G401.6 (cell line): ENCODE measurements at regions not wholly inside any gene's neighbourhood (a gene's known extent, or its start where the extent isn't known, plus 50 kb on each side); places are given as distances from the start of the nearest gene placed in this dataset.

ENCODE experiments used
- FAIRE-seq: peaks from 2 replicates; lab custom pipeline; 2012; peaks lifted over from hg19 to GRCh38; lab: Jason Lieb, UNC

GRCh38 chr16:85363881-85364280 is 249.2 kb upstream of the GSE1 start:
- no peak for FAIRE-seq

GRCh38 chr16:85364323-85365040 is 248.6 kb upstream of the GSE1 start:
- FAIRE-seq = no peak

- FAIRE-seq = no peak
Observed at GRCh38 chr16:85365120-85365519, 248.0 kb upstream of the GSE1 start.

GRCh38 chr16:85366031-85366763 is 246.9 kb upstream of the GSE1 start:
- FAIRE-seq = no peak

- FAIRE-seq = no peak
Observed at GRCh38 chr16:85367485-85367884, 245.6 kb upstream of the GSE1 start.

GRCh38 chr16:85369060-85369459 is 244.1 kb upstream of the GSE1 start:
- FAIRE-seq = no peak

- no peak for FAIRE-seq
Observed at GRCh38 chr16:85369741-85370528, 243.2 kb upstream of the GSE1 start.

GRCh38 chr16:85370543-85370880 is 242.6 kb upstream of the GSE1 start:
- no peak for FAIRE-seq

GRCh38 chr16:85370881-85371651 is 242.1 kb upstream of the GSE1 start:
- no peak for FAIRE-seq

GRCh38 chr16:85371948-85372347 is 241.2 kb upstream of the GSE1 start:
- no peak for FAIRE-seq

- no peak for FAIRE-seq
Observed at GRCh38 chr16:85372627-85373372, 240.3 kb upstream of the GSE1 start.

- no peak for FAIRE-seq
Observed at GRCh38 chr16:85373741-85374570, 239.2 kb upstream of the GSE1 start.

GRCh38 chr16:85374571-85374872 is 238.6 kb upstream of the GSE1 start:
- FAIRE-seq = no peak

- FAIRE-seq = no peak
Observed at GRCh38 chr16:85375282-85375681, 237.8 kb upstream of the GSE1 start.

GRCh38 chr16:85376292-85377095 is 236.6 kb upstream of the GSE1 start:
- no peak for FAIRE-seq

- no peak for FAIRE-seq
Observed at GRCh38 chr16:85377388-85378144, 235.6 kb upstream of the GSE1 start.

GRCh38 chr16:85378145-85379040 is 234.7 kb upstream of the GSE1 start:
- no peak for FAIRE-seq
